ENCODE measurements at regions not wholly inside any gene's neighbourhood (a gene's known extent, or its start where the extent isn't known, plus 50 kb on each side); places are given as distances from the start of the nearest gene placed in this dataset.

DNA sequence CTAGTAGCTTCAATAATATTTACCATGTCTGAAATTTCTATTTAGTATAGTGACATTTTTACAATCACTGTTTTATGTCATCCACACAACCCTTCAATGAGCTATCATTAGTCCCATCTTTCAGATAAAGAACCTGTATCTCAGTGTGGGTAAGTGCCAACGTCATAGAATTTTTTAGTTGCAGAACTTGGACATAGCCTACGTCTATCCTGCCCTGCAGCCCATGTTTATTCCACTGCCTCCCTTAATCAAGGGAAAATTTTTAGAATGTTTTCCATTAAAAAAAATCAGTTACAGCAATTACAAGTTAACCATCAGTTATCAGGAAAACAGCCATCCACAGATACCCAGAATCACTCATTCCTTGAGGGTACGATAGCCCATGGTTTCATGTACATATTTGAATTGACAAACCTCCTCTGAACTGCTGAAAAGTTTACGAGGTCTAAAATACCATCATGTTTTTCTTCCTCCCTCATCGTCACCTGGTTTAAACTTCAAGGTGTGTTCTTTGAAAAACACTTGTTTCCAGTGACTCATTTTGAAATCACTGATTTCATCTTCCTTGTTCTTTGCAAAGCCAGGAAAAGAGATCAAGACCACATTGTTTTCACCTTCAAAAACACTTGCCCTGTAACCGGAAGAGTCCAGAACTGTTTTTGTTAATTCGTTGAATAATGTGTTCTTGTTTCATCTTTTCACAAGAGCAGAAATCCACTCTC is 100.9 kb downstream of the FAM76B start:
- DNase-seq: no peak
- no peaks in the 10 kb centered on the region for H3K79me2 ChIP-seq (ENCODE audit: control insufficient read depth, insufficient read depth, low read length)
- no peaks in the 10 kb centered on the region for H3K27me3 ChIP-seq (ENCODE audit: insufficient read depth, low read length, poor library complexity)
- H3K4me1 ChIP-seq (ENCODE audit: control insufficient read depth, low read depth, low read length): no peaks in the 10 kb centered on the region
- no peak overlapping the region for H2BK120ac ChIP-seq (ENCODE audit: low read depth, low read length)
- H3K56ac ChIP-seq (ENCODE audit: low read length): no peak overlapping the region
- H3K27ac ChIP-seq (ENCODE audit: low read depth, low read length): no peak overlapping the region
- H3K79me1 ChIP-seq (ENCODE audit: low read length): no peaks in the 10 kb centered on the region
- H2BK15ac ChIP-seq (replicated peaks; ENCODE audit: low read depth): no peak overlapping the region
- no peak overlapping the region for H4K5ac ChIP-seq (ENCODE audit: low read length)
- H3K36me3 ChIP-seq (ENCODE audit: control insufficient read depth, insufficient read depth, low read length): no peaks in the 10 kb centered on the region
- H3K18ac ChIP-seq (ENCODE audit: low read length): no peak overlapping the region
- no peak overlapping the region for H3K9ac ChIP-seq (ENCODE audit: low read length)
- no peak overlapping the region for H3K4ac ChIP-seq (ENCODE audit: low read depth, low read length)
- H4K8ac ChIP-seq (ENCODE audit: low read depth, low read length): no peak overlapping the region
- H3K4me3 ChIP-seq (ENCODE audit: low read length): no peak overlapping the region
- WGBS (ENCODE audit: extremely low coverage, insufficient coverage, low lambda C conversion rate): no CpG with 5 or more reads among the region's 7 CpGs
- no peak overlapping the region for H3K23ac ChIP-seq (ENCODE audit: low read length)
- H3K4me2 ChIP-seq (ENCODE audit: low read length): no peak overlapping the region
- H2BK5ac ChIP-seq (ENCODE audit: low read length): no peak overlapping the region
- H2AK5ac ChIP-seq (ENCODE audit: low read length): no peak overlapping the region

- Histone ChIP-seq H3K4me1 (ENCODE audit: control insufficient read depth, low read depth, low read length) (no peaks in the 10 kb centered on the region), H3K79me2 (ENCODE audit: control insufficient read depth, insufficient read depth, low read length) (no peaks in the 10 kb centered on the region), H3K4me3 (ENCODE audit: low read length) (no peak overlapping the region), H2AK5ac (ENCODE audit: low read length) (no peak overlapping the region), H3K4ac (ENCODE audit: low read depth, low read length) (no peak overlapping the region), H2BK120ac (ENCODE audit: low read depth, low read length) (no peak overlapping the region), H3K27ac (ENCODE audit: low read depth, low read length) (no peak overlapping the region), H4K8ac (ENCODE audit: low read depth, low read length) (no peak overlapping the region), H3K18ac (ENCODE audit: low read length) (no peak overlapping the region), H2BK15ac (replicated peaks; ENCODE audit: low read depth) (no peak overlapping the region), H3K79me1 (ENCODE audit: low read length) (no peaks in the 10 kb centered on the region), H3K9ac (ENCODE audit: low read length) (no peak overlapping the region), H3K56ac (ENCODE audit: low read length) (no peak overlapping the region), H3K27me3 (ENCODE audit: insufficient read depth, low read length, poor library complexity) (no peaks in the 10 kb centered on the region), H3K23ac (ENCODE audit: low read length) (no peak overlapping the region), H3K36me3 (ENCODE audit: control insufficient read depth, insufficient read depth, low read length) (no peaks in the 10 kb centered on the region), H2BK5ac (ENCODE audit: low read length) (no peak overlapping the region), H3K4me2 (ENCODE audit: low read length) (no peak overlapping the region), H4K5ac (ENCODE audit: low read length) (no peak overlapping the region)
- no CpG with 5 or more reads among the region's 2 CpGs for WGBS (ENCODE audit: extremely low coverage, insufficient coverage, low lambda C conversion rate)
- DNase-seq: no peak
Observed at GRCh38 chr11:95688015-95688414, 101.6 kb downstream of the FAM76B start.

- Histone ChIP-seq H3K4me1 (ENCODE audit: control insufficient read depth, low read depth, low read length) (no peaks in the 10 kb centered on the region), H3K18ac (ENCODE audit: low read length) (no peak overlapping the region), H3K79me2 (ENCODE audit: control insufficient read depth, insufficient read depth, low read length) (no peaks in the 10 kb centered on the region), H2AK5ac (ENCODE audit: low read length) (no peak overlapping the region), H3K4ac (ENCODE audit: low read depth, low read length) (no peak overlapping the region), H2BK120ac (ENCODE audit: low read depth, low read length) (no peak overlapping the region), H3K56ac (ENCODE audit: low read length) (no peak overlapping the region), H2BK5ac (ENCODE audit: low read length) (no peak overlapping the region), H3K27ac (ENCODE audit: low read depth, low read length) (no peak overlapping the region), H4K5ac (ENCODE audit: low read length) (no peak overlapping the region), H3K79me1 (ENCODE audit: low read length) (no peaks in the 10 kb centered on the region), H3K9ac (ENCODE audit: low read length) (no peak overlapping the region), H4K8ac (ENCODE audit: low read depth, low read length) (no peak overlapping the region), H2BK15ac (replicated peaks; ENCODE audit: low read depth) (no peak overlapping the region), H3K23ac (ENCODE audit: low read length) (no peak overlapping the region), H3K4me2 (ENCODE audit: low read length) (no peak overlapping the region), H3K27me3 (ENCODE audit: insufficient read depth, low read length, poor library complexity) (no peaks in the 10 kb centered on the region), H3K36me3 (ENCODE audit: control insufficient read depth, insufficient read depth, low read length) (no peaks in the 10 kb centered on the region), H3K4me3 (ENCODE audit: low read length) (no peak overlapping the region)
- no CpG with 5 or more reads among the region's 3 CpGs for WGBS (ENCODE audit: extremely low coverage, insufficient coverage, low lambda C conversion rate)
- DNase-seq: no peak
Observed at GRCh38 chr11:95686265-95686664, 103.3 kb downstream of the FAM76B start.

- Histone ChIP-seq H3K79me2 (ENCODE audit: control insufficient read depth, insufficient read depth, low read length) (no peaks in the 10 kb centered on the region), H2BK120ac (ENCODE audit: low read depth, low read length) (no peak overlapping the region), H3K4me1 (ENCODE audit: control insufficient read depth, low read depth, low read length) (no peaks in the 10 kb centered on the region), H4K5ac (ENCODE audit: low read length) (no peak overlapping the region), H3K4ac (ENCODE audit: low read depth, low read length) (no peak overlapping the region), H3K56ac (ENCODE audit: low read length) (no peak overlapping the region), H2AK5ac (ENCODE audit: low read length) (no peak overlapping the region), H3K79me1 (ENCODE audit: low read length) (no peaks in the 10 kb centered on the region), H2BK5ac (ENCODE audit: low read length) (no peak overlapping the region), H2BK15ac (replicated peaks; ENCODE audit: low read depth) (no peak overlapping the region), H3K27me3 (ENCODE audit: insufficient read depth, low read length, poor library complexity) (no peaks in the 10 kb centered on the region), H3K4me2 (ENCODE audit: low read length) (no peak overlapping the region), H3K27ac (ENCODE audit: low read depth, low read length) (no peak overlapping the region), H3K9ac (ENCODE audit: low read length) (no peak overlapping the region), H3K4me3 (ENCODE audit: low read length) (no peak overlapping the region), H3K18ac (ENCODE audit: low read length) (no peak overlapping the region), H3K23ac (ENCODE audit: low read length) (no peak overlapping the region), H4K8ac (ENCODE audit: low read depth, low read length) (no peak overlapping the region), H3K36me3 (ENCODE audit: control insufficient read depth, insufficient read depth, low read length) (no peaks in the 10 kb centered on the region)
- DNase-seq: no peak
- no CpG with 5 or more reads among the region's 2 CpGs for WGBS (ENCODE audit: extremely low coverage, insufficient coverage, low lambda C conversion rate)
Observed at GRCh38 chr11:95684701-95685100, 104.9 kb downstream of the FAM76B start.

DNA sequence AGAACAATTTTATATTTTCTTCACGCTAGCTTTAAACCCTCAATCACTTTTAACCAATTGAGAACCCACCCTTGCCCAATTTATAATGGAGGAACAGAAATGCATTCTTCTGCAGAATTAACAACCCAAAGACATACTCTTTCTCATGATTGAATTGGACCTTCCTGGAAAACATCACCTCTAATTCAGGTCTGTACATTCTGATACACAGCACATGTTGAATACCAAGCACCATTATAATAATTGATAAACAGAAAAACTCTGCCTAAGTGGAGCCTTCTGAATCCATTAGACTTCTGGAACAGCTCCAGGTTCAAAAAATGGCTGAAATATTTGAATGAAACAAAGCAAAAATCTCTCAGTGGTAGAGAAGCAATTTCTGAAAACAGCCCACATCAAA is 105.4 kb downstream of the FAM76B start:
- Histone ChIP-seq H3K18ac (ENCODE audit: low read length) (no peak overlapping the region), H3K27me3 (ENCODE audit: insufficient read depth, low read length, poor library complexity) (no peaks in the 10 kb centered on the region), H2BK15ac (replicated peaks; ENCODE audit: low read depth) (no peak overlapping the region), H4K5ac (ENCODE audit: low read length) (no peak overlapping the region), H2BK5ac (ENCODE audit: low read length) (no peak overlapping the region), H3K56ac (ENCODE audit: low read length) (no peak overlapping the region), H3K4me1 (ENCODE audit: control insufficient read depth, low read depth, low read length) (no peaks in the 10 kb centered on the region), H3K36me3 (ENCODE audit: control insufficient read depth, insufficient read depth, low read length) (no peaks in the 10 kb centered on the region), H3K9ac (ENCODE audit: low read length) (no peak overlapping the region), H2BK120ac (ENCODE audit: low read depth, low read length) (no peak overlapping the region), H3K4ac (ENCODE audit: low read depth, low read length) (no peak overlapping the region), H2AK5ac (ENCODE audit: low read length) (no peak overlapping the region), H3K27ac (ENCODE audit: low read depth, low read length) (no peak overlapping the region), H3K79me1 (ENCODE audit: low read length) (no peaks in the 10 kb centered on the region), H4K8ac (ENCODE audit: low read depth, low read length) (no peak overlapping the region), H3K79me2 (ENCODE audit: control insufficient read depth, insufficient read depth, low read length) (no peaks in the 10 kb centered on the region), H3K23ac (ENCODE audit: low read length) (no peak overlapping the region), H3K4me2 (ENCODE audit: low read length) (no peak overlapping the region), H3K4me3 (ENCODE audit: low read length) (no peak overlapping the region)
- WGBS (ENCODE audit: extremely low coverage, insufficient coverage, low lambda C conversion rate): no CpG with 5 or more reads among the region's 1 CpG
- DNase-seq: no peak

GRCh38 chr11:95682552-95682951 is 107.0 kb downstream of the FAM76B start:
- H4K8ac ChIP-seq (ENCODE audit: low read depth, low read length): no peak overlapping the region
- H2BK5ac ChIP-seq (ENCODE audit: low read length): no peak overlapping the region
- no peaks in the 10 kb centered on the region for H3K4me1 ChIP-seq (ENCODE audit: control insufficient read depth, low read depth, low read length)
- no CpG with 5 or more reads among the region's 2 CpGs for WGBS (ENCODE audit: extremely low coverage, insufficient coverage, low lambda C conversion rate)
- H3K4me2 ChIP-seq (ENCODE audit: low read length): no peak overlapping the region
- no peak for DNase-seq
- no peak overlapping the region for H3K23ac ChIP-seq (ENCODE audit: low read length)
- H3K9ac ChIP-seq (ENCODE audit: low read length): no peak overlapping the region
- no peak overlapping the region for H2AK5ac ChIP-seq (ENCODE audit: low read length)
- H3K18ac ChIP-seq (ENCODE audit: low read length): no peak overlapping the region
- no peak overlapping the region for H3K4me3 ChIP-seq (ENCODE audit: low read length)
- H3K27me3 ChIP-seq (ENCODE audit: insufficient read depth, low read length, poor library complexity): no peaks in the 10 kb centered on the region
- no peak overlapping the region for H4K5ac ChIP-seq (ENCODE audit: low read length)
- H3K27ac ChIP-seq (ENCODE audit: low read depth, low read length): no peak overlapping the region
- H3K79me2 ChIP-seq (ENCODE audit: control insufficient read depth, insufficient read depth, low read length): no peaks in the 10 kb centered on the region
- H3K56ac ChIP-seq (ENCODE audit: low read length): no peak overlapping the region
- H2BK15ac ChIP-seq (replicated peaks; ENCODE audit: low read depth): no peak overlapping the region
- H2BK120ac ChIP-seq (ENCODE audit: low read depth, low read length): no peak overlapping the region
- no peaks in the 10 kb centered on the region for H3K36me3 ChIP-seq (ENCODE audit: control insufficient read depth, insufficient read depth, low read length)
- H3K4ac ChIP-seq (ENCODE audit: low read depth, low read length): no peak overlapping the region
- no peaks in the 10 kb centered on the region for H3K79me1 ChIP-seq (ENCODE audit: low read length)

Measured in mesendoderm (in vitro differentiated cells).